ENCODE measurements at regions not wholly inside any gene's neighbourhood (a gene's known extent, or its start where the extent isn't known, plus 50 kb on each side); places are given as distances from the start of the nearest gene placed in this dataset.

- no peaks in the 10 kb centered on the region for H3K9me2 ChIP-seq (ENCODE audit: insufficient read depth, low read length)
- H3K4me2 ChIP-seq (ENCODE audit: low read length): no peak overlapping the region
- H3K36me3 ChIP-seq (ENCODE audit: insufficient read depth, low read length): no peaks in the 10 kb centered on the region
- no peaks in the 10 kb centered on the region for H3K9me3 ChIP-seq (ENCODE audit: low read length)
- no peak overlapping the region for H2AFZ ChIP-seq (ENCODE audit: low read depth, low read length)
- H3K4me3 ChIP-seq (ENCODE audit: low read length): no peak overlapping the region
- H3K79me2 ChIP-seq (replicated peaks; ENCODE audit: insufficient read depth, low read length): no peaks in the 10 kb centered on the region
- no peaks in the 10 kb centered on the region for H3F3A ChIP-seq (ENCODE audit: insufficient read depth, low read length, poor library complexity, severe bottlenecking)
- H3K27me3 ChIP-seq (ENCODE audit: insufficient read depth, low read depth, low read length): no peaks in the 10 kb centered on the region
- H4K20me1 ChIP-seq (ENCODE audit: insufficient read depth): no peaks in the 10 kb centered on the region
- no peak overlapping the region for H3K9ac ChIP-seq (ENCODE audit: low read length)
- no peak overlapping the region for H3K27ac ChIP-seq (ENCODE audit: low read length)
- no peak for TF ChIP-seq EP300 (conservative IDR thresholded peaks at IDR 0.05; ENCODE audit: poor library complexity, severe bottlenecking)
- no peak for TF ChIP-seq MXI1 (conservative IDR thresholded peaks at IDR 0.05; ENCODE audit: poor library complexity, severe bottlenecking)
- TF ChIP-seq SMC3 (conservative IDR thresholded peaks at IDR 0.05; ENCODE audit: poor library complexity): no peak
- TF ChIP-seq POLR2AphosphoS5 (IDR thresholded peaks at IDR 0.05): no peak
- no peak for TF ChIP-seq TAF1 (IDR thresholded peaks at IDR 0.05; ENCODE audit: low read depth)
- TF ChIP-seq, protein P1, sequence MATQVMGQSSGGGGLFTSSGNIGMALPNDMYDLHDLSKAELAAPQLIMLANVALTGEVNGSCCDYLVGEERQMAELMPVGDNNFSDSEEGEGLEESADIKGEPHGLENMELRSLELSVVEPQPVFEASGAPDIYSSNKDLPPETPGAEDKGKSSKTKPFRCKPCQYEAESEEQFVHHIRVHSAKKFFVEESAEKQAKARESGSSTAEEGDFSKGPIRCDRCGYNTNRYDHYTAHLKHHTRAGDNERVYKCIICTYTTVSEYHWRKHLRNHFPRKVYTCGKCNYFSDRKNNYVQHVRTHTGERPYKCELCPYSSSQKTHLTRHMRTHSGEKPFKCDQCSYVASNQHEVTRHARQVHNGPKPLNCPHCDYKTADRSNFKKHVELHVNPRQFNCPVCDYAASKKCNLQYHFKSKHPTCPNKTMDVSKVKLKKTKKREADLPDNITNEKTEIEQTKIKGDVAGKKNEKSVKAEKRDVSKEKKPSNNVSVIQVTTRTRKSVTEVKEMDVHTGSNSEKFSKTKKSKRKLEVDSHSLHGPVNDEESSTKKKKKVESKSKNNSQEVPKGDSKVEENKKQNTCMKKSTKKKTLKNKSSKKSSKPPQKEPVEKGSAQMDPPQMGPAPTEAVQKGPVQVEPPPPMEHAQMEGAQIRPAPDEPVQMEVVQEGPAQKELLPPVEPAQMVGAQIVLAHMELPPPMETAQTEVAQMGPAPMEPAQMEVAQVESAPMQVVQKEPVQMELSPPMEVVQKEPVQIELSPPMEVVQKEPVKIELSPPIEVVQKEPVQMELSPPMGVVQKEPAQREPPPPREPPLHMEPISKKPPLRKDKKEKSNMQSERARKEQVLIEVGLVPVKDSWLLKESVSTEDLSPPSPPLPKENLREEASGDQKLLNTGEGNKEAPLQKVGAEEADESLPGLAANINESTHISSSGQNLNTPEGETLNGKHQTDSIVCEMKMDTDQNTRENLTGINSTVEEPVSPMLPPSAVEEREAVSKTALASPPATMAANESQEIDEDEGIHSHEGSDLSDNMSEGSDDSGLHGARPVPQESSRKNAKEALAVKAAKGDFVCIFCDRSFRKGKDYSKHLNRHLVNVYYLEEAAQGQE (IDR thresholded peaks at IDR 0.05; ENCODE audit: borderline replicate concordance): no peak
- TF ChIP-seq RAD21 (conservative IDR thresholded peaks at IDR 0.05): no peak
- no peak for TF ChIP-seq CTCF (IDR thresholded peaks at IDR 0.05; ENCODE audit: poor library complexity, severe bottlenecking)
- TF ChIP-seq EZH2 (IDR thresholded peaks at IDR 0.05; ENCODE audit: borderline replicate concordance, insufficient read depth, low read length, poor library complexity, severe bottlenecking): no peak
Observed at GRCh38 chr2:208983486-208983885, 440.4 kb upstream of the MAP2 start.

- H3K4me3 ChIP-seq (ENCODE audit: low read length): no peak overlapping the region
- H3F3A ChIP-seq (ENCODE audit: insufficient read depth, low read length, poor library complexity, severe bottlenecking): no peaks in the 10 kb centered on the region
- H3K36me3 ChIP-seq (ENCODE audit: insufficient read depth, low read length): no peaks in the 10 kb centered on the region
- no peaks in the 10 kb centered on the region for H3K9me2 ChIP-seq (ENCODE audit: insufficient read depth, low read length)
- no peaks in the 10 kb centered on the region for H3K9me3 ChIP-seq (ENCODE audit: low read length)
- no peaks in the 10 kb centered on the region for H3K79me2 ChIP-seq (replicated peaks; ENCODE audit: insufficient read depth, low read length)
- no peak overlapping the region for H3K4me2 ChIP-seq (ENCODE audit: low read length)
- H3K9ac ChIP-seq (ENCODE audit: low read length): no peak overlapping the region
- no peaks in the 10 kb centered on the region for H3K27me3 ChIP-seq (ENCODE audit: insufficient read depth, low read depth, low read length)
- H2AFZ ChIP-seq (ENCODE audit: low read depth, low read length): no peak overlapping the region
- no peaks in the 10 kb centered on the region for H4K20me1 ChIP-seq (ENCODE audit: insufficient read depth)
- no peak overlapping the region for H3K27ac ChIP-seq (ENCODE audit: low read length)
- TF ChIP-seq TAF1 (IDR thresholded peaks at IDR 0.05; ENCODE audit: low read depth) (no peak), EZH2 (IDR thresholded peaks at IDR 0.05; ENCODE audit: borderline replicate concordance, insufficient read depth, low read length, poor library complexity, severe bottlenecking) (no peak), CTCF (IDR thresholded peaks at IDR 0.05; ENCODE audit: poor library complexity, severe bottlenecking) (no peak), POLR2AphosphoS5 (IDR thresholded peaks at IDR 0.05) (no peak), MXI1 (conservative IDR thresholded peaks at IDR 0.05; ENCODE audit: poor library complexity, severe bottlenecking) (no peak), RAD21 (conservative IDR thresholded peaks at IDR 0.05) (no peak), EP300 (conservative IDR thresholded peaks at IDR 0.05; ENCODE audit: poor library complexity, severe bottlenecking) (no peak), SMC3 (conservative IDR thresholded peaks at IDR 0.05; ENCODE audit: poor library complexity) (no peak)
- TF ChIP-seq, protein P1 (IDR thresholded peaks at IDR 0.05; ENCODE audit: borderline replicate concordance): no peak
Observed at GRCh38 chr2:208984376-208985090, 439.3 kb upstream of the MAP2 start.
